ENCODE measurements at regions not wholly inside any gene's neighbourhood (a gene's known extent, or its start where the extent isn't known, plus 50 kb on each side); places are given as distances from the start of the nearest gene placed in this dataset.

- H3K27ac Mint-ChIP-seq (ENCODE audit: unreplicated experiment): no peak overlapping the region
- H3K4me1 Mint-ChIP-seq: peaks cover 30% of the 10 kb centered on the region
- H3K4me3 Mint-ChIP-seq: no peak overlapping the region
- H3K27me3 Mint-ChIP-seq (ENCODE audit: low read depth): no peaks in the 10 kb centered on the region
- no peak for TF ChIP-seq CTCF (conservative IDR thresholded peaks at IDR 0.05)
- H3K36me3 Mint-ChIP-seq (ENCODE audit: low read depth): peaks cover 3% of the 10 kb centered on the region
- no peak for DNase-seq (ENCODE audit: low read depth, low spot score)
- no peaks in the 10 kb centered on the region for H3K9me3 Mint-ChIP-seq
Observed at GRCh38 chr4:123104310-123105025, 182.1 kb upstream of the NUDT6 start.

GRCh38 chr4:123105026-123105420, 182.6 kb upstream of the NUDT6 start:
- Mint-ChIP-seq H3K36me3 (ENCODE audit: low read depth) (peaks cover 3% of the 10 kb centered on the region), H3K27me3 (ENCODE audit: low read depth) (no peaks in the 10 kb centered on the region), H3K4me1 (peaks cover 30% of the 10 kb centered on the region), H3K9me3 (no peaks in the 10 kb centered on the region), H3K27ac (ENCODE audit: unreplicated experiment) (no peak overlapping the region), H3K4me3 (no peak overlapping the region)
- no peak for TF ChIP-seq CTCF (conservative IDR thresholded peaks at IDR 0.05)
- DNase-seq (ENCODE audit: low read depth, low spot score): no peak

- H3K27me3 Mint-ChIP-seq (ENCODE audit: low read depth): no peaks in the 10 kb centered on the region
- H3K27ac Mint-ChIP-seq (ENCODE audit: unreplicated experiment): no peak overlapping the region
- no peak for DNase-seq (ENCODE audit: low read depth, low spot score)
- peaks cover 22% of the 10 kb centered on the region for H3K4me1 Mint-ChIP-seq
- no peaks in the 10 kb centered on the region for H3K9me3 Mint-ChIP-seq
- H3K4me3 Mint-ChIP-seq: no peak overlapping the region
- peaks cover 3% of the 10 kb centered on the region for H3K36me3 Mint-ChIP-seq (ENCODE audit: low read depth)
- TF ChIP-seq CTCF (conservative IDR thresholded peaks at IDR 0.05): no peak
Observed at GRCh38 chr4:123106747-123107146, 184.3 kb upstream of the NUDT6 start.

- peaks cover 3% of the 10 kb centered on the region for H3K36me3 Mint-ChIP-seq (ENCODE audit: low read depth)
- no peak for DNase-seq (ENCODE audit: low read depth, low spot score)
Observed at GRCh38 chr4:123107444-123108252, 185.3 kb upstream of the NUDT6 start.

GRCh38 chr4:123109139-123109538, 186.7 kb upstream of the NUDT6 start:
- H3K4me3 Mint-ChIP-seq: no peak overlapping the region

More at GRCh38 chr4:123107444-123108252, 185.3 kb upstream of the NUDT6 start:
- H3K4me3 Mint-ChIP-seq: no peak overlapping the region
- H3K27ac Mint-ChIP-seq (ENCODE audit: unreplicated experiment): no peak overlapping the region
- TF ChIP-seq CTCF (conservative IDR thresholded peaks at IDR 0.05): no peak
- no peaks in the 10 kb centered on the region for H3K9me3 Mint-ChIP-seq
- no peaks in the 10 kb centered on the region for H3K27me3 Mint-ChIP-seq (ENCODE audit: low read depth)
- H3K4me1 Mint-ChIP-seq: peaks cover 22% of the 10 kb centered on the region

More at GRCh38 chr4:123109139-123109538, 186.7 kb upstream of the NUDT6 start:
- peaks cover 15% of the 10 kb centered on the region for H3K4me1 Mint-ChIP-seq
- H3K9me3 Mint-ChIP-seq: no peaks in the 10 kb centered on the region
- H3K36me3 Mint-ChIP-seq (ENCODE audit: low read depth): no peaks in the 10 kb centered on the region
- no peak for TF ChIP-seq CTCF (conservative IDR thresholded peaks at IDR 0.05)
- H3K27ac Mint-ChIP-seq (ENCODE audit: unreplicated experiment): no peak overlapping the region
- no peaks in the 10 kb centered on the region for H3K27me3 Mint-ChIP-seq (ENCODE audit: low read depth)
- no peak for DNase-seq (ENCODE audit: low read depth, low spot score)
